HUES48 (cell line): ENCODE measurements at regions not wholly inside any gene's neighbourhood (a gene's known extent, or its start where the extent isn't known, plus 50 kb on each side); places are given as distances from the start of the nearest gene placed in this dataset.
"Not testable (repeated sequence)": the region's sequence is repeated elsewhere in the genome, so short reads cannot be mapped to it uniquely, and the experiment has no call there.

Experiments
- H3K27ac ChIP-seq: one replicate; pipeline ENCODE4 v1.7.0; 2013; ENCODE audit warnings: low read depth, low read length, inconsistent platforms
- H3K27me3 ChIP-seq: 2 replicates; pipeline ENCODE4 v1.6.1; 2013; ENCODE audit warnings: mild to moderate bottlenecking, low read length; ENCODE audit not compliant: control insufficient read depth, insufficient read depth
- H3K36me3 ChIP-seq: 2 replicates; pipeline ENCODE4 v1.6.1; 2013; ENCODE audit warnings: low read length; ENCODE audit not compliant: control insufficient read depth, insufficient read depth
- H3K4me1 ChIP-seq: 2 replicates; pipeline ENCODE4 v1.6.1; 2013; ENCODE audit warnings: mild to moderate bottlenecking, low read length; ENCODE audit not compliant: control insufficient read depth, insufficient read depth
- H3K4me3 ChIP-seq: 2 replicates; pipeline ENCODE4 v1.5.1; 2013; ENCODE audit warnings: mild to moderate bottlenecking, low read depth, low read length
- H3K9ac ChIP-seq: 2 replicates; pipeline ENCODE4 v1.6.1; 2013; ENCODE audit warnings: mild to moderate bottlenecking, low read depth, low read length, moderate library complexity
- H3K9me3 ChIP-seq: 2 replicates; pipeline ENCODE4 v1.6.1; 2013; ENCODE audit warnings: low read length; ENCODE audit not compliant: control insufficient read depth, insufficient read depth

- Histone ChIP-seq H3K4me1 (peaks cover 7% of the 10 kb centered on the region; the same call in 1 of the 2 replicates), H3K9ac (no peak overlapping the region), H3K9me3 (no peaks in the 10 kb centered on the region), H3K4me3 (no peak overlapping the region), H3K27me3 (no peaks in the 10 kb centered on the region), H3K36me3 (no peaks in the 10 kb centered on the region), H3K27ac (no peak overlapping the region)
Observed at GRCh38 chr6:79810185-79810705, 137.1 kb downstream of the ELOVL4 start.

GRCh38 chr6:79808921-79809320, 138.4 kb downstream of the ELOVL4 start:
- H3K9me3 ChIP-seq, result no peaks in the 10 kb centered on the region
- no peak overlapping the region for H3K9ac ChIP-seq
- H3K27me3 ChIP-seq, result no peaks in the 10 kb centered on the region
- H3K36me3 ChIP-seq, result no peaks in the 10 kb centered on the region
- no peak overlapping the region for H3K4me3 ChIP-seq
- peaks cover 7% of the 10 kb centered on the region; the same call in 1 of the 2 replicates for H3K4me1 ChIP-seq
- H3K27ac ChIP-seq, result no peak overlapping the region

- not testable (repeated sequence) for H3K36me3 ChIP-seq, H3K4me3 ChIP-seq, H3K27me3 ChIP-seq, H3K27ac ChIP-seq, H3K4me1 ChIP-seq, H3K9me3 ChIP-seq, H3K9ac ChIP-seq
Observed at GRCh38 chr6:79806661-79807060, 140.7 kb downstream of the ELOVL4 start.

- no peaks in the 10 kb centered on the region for H3K4me1 ChIP-seq
Observed at GRCh38 chr6:79804732-79805131, 142.6 kb downstream of the ELOVL4 start.

DNA sequence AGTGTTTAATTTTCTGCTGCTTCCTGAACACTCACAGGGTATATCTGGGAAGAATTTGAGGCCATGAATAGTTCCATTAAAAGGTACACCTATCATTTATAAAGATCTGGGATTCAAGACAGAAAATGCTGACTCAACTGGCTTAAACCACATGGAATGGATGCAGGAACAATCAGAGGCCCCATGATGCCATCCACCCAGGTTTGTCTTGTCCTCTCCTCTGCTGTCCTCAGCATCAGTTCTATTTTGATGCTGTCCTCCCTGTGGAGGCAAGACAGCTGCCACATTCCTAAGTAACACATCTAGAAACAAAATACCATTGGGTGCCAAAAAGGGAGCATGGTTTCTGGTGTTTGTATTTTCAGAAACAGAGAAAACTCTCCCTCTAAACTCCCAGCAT, 143.4 kb downstream of the ELOVL4 start:
- Histone ChIP-seq H3K4me1 (no peaks in the 10 kb centered on the region), H3K9ac (no peak overlapping the region), H3K27me3 (no peaks in the 10 kb centered on the region), H3K27ac (no peak overlapping the region), H3K9me3 (no peaks in the 10 kb centered on the region), H3K4me3 (no peak overlapping the region), H3K36me3 (no peaks in the 10 kb centered on the region)

More at GRCh38 chr6:79804732-79805131, 142.6 kb downstream of the ELOVL4 start:
- Histone ChIP-seq H3K27ac (no peak overlapping the region), H3K36me3 (no peaks in the 10 kb centered on the region), H3K4me3 (no peak overlapping the region), H3K9ac (no peak overlapping the region), H3K9me3 (no peaks in the 10 kb centered on the region), H3K27me3 (no peaks in the 10 kb centered on the region)

DNA sequence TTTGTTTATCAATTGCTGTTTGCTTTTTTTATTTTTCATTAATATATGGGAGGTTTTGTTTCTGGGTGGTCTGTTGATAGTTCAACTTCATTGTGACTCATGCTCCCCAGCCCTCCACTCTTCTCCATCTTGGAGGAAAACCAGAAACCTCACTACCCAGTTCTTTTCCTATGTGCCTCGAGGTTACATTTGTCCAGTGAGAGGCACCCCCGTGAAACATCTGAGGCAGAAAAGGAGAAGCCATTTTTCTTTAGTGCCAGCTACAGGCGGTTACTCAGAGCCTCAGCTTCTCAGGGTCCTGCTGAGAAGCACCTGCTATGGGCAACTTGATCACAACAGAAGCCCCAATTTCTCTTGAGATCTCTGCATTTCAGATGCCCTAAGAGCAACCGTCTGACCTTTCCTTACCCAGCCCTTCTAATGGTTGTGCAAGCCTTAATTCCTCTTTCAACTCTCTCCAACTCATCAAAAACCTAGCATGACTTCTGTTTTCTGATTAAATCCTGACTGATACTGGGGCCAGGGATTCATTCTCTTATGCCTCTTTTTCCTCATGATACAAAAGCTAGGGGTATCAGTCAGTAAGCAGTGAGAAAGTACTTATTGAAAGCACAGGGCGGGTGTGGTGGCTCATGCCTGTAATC, 144.6 kb downstream of the ELOVL4 start:
- H3K9me3 ChIP-seq, result no peaks in the 10 kb centered on the region
- no peaks in the 10 kb centered on the region for H3K36me3 ChIP-seq
- no peak overlapping the region for H3K4me3 ChIP-seq
- H3K27me3 ChIP-seq, result no peaks in the 10 kb centered on the region
- H3K4me1 ChIP-seq, result no peaks in the 10 kb centered on the region
- no peak overlapping the region for H3K9ac ChIP-seq
- H3K27ac ChIP-seq, result no peak overlapping the region

DNA sequence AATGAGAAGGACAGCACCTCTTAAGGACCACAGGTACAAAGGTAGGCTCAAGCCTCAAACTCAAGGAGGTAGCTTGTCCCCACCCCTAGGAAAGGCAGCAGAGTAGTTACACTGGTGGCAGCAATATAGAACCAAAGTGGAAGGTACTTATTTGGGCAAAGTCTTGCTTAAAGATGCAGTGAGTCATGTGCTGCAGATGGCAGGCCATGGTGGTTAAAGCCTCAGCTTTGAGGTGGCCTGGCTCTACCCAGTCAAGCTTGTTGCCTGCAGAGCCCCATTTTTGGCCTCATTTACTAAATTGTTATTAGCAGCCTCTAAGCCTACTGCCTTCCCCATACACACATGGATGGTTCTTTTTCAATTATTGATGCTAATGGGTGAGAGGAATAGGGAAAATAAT, 146.0 kb downstream of the ELOVL4 start:
- no peaks in the 10 kb centered on the region for H3K4me1 ChIP-seq
- H3K4me3 ChIP-seq, result no peak overlapping the region
- H3K9ac ChIP-seq, result no peak overlapping the region
- no peak overlapping the region for H3K27ac ChIP-seq
- no peaks in the 10 kb centered on the region for H3K36me3 ChIP-seq
- no peaks in the 10 kb centered on the region for H3K27me3 ChIP-seq
- H3K9me3 ChIP-seq, result no peaks in the 10 kb centered on the region

DNA sequence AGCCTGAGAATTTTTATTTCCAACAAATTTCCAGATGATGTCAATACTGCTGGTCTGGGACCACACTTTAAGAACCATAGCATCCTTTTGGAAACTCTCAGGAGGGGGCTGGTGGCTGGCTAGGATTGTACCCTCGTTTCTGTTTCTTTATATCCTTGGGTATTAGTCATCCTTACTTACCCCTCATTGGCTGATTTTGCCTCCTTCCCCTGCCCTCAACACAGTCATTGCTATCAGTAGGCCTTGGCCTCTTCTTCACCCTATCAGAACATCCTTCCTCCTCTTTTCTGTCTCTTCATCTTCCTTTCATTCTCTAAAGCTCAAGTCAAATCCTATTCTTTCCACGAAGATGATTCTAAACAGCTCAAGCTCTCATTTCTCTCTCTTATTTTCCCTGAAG, 148.5 kb downstream of the ELOVL4 start:
- H3K36me3 ChIP-seq, result no peaks in the 10 kb centered on the region
- H3K27ac ChIP-seq, result no peak overlapping the region
- no peak overlapping the region for H3K4me3 ChIP-seq
- H3K27me3 ChIP-seq, result no peaks in the 10 kb centered on the region
- H3K4me1 ChIP-seq, result no peaks in the 10 kb centered on the region
- H3K9ac ChIP-seq, result no peak overlapping the region
- H3K9me3 ChIP-seq, result no peaks in the 10 kb centered on the region

DNA sequence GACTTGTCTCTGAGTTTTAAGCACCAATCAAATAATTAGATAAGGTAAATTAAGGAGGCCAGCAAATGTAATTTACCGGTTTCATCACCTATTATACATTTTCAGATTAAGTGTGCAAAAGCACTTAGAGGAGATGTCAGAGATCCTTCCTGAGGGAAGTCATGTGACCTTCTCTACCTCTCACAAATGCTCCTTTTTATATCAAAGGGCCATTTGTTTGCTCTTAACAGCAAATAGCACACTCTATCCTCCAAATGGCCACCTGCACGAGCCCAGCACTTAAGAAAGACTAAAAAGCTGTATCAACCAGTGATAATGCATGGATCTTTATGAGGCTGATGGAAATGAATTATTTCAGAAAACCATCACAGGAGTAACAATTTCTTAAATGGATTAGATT, 149.4 kb downstream of the ELOVL4 start:
- Histone ChIP-seq H3K4me3 (no peak overlapping the region), H3K27me3 (no peaks in the 10 kb centered on the region), H3K27ac (no peak overlapping the region), H3K4me1 (no peaks in the 10 kb centered on the region), H3K9ac (no peak overlapping the region), H3K9me3 (no peaks in the 10 kb centered on the region), H3K36me3 (no peaks in the 10 kb centered on the region)

GRCh38 chr6:79797163-79797764, 150.1 kb downstream of the ELOVL4 start:
- H3K27ac ChIP-seq, result no peak overlapping the region
- no peaks in the 10 kb centered on the region for H3K4me1 ChIP-seq
- H3K27me3 ChIP-seq, result no peaks in the 10 kb centered on the region
- H3K4me3 ChIP-seq, result no peak overlapping the region
- no peaks in the 10 kb centered on the region for H3K36me3 ChIP-seq
- no peak overlapping the region for H3K9ac ChIP-seq
- H3K9me3 ChIP-seq, result no peaks in the 10 kb centered on the region

DNA sequence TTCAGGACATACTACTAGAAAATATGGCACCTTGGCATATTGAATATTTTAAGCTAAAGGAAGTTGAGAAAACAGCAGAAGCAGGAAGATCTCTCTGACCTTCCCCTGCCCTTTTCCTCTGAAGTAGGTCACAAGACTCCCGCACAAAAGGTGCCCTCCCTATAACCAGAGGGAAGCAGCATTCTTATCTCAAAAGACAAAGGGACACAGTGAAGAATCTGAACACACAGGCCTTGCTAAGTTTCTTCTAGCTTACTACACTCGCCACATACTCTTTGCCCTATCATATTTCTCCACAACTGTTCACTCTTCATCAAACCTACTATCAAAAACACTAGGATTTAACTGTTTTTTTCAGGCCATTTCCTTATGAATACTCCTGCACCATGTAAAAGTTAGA, 151.2 kb downstream of the ELOVL4 start:
- H3K27me3 ChIP-seq, result no peaks in the 10 kb centered on the region
- H3K4me3 ChIP-seq, result no peak overlapping the region
- no peaks in the 10 kb centered on the region for H3K9me3 ChIP-seq
- H3K36me3 ChIP-seq, result no peaks in the 10 kb centered on the region
- H3K9ac ChIP-seq, result no peak overlapping the region
- no peak overlapping the region for H3K27ac ChIP-seq
- no peaks in the 10 kb centered on the region for H3K4me1 ChIP-seq
